HG02610 (cell line): ENCODE measurements at regions not wholly inside any gene's neighbourhood (a gene's known extent, or its start where the extent isn't known, plus 50 kb on each side); places are given as distances from the start of the nearest gene placed in this dataset.

Experiments
- ATAC-seq: cut with Tn5 transposase; IDR thresholded peaks from one replicate; pipeline ENCODE4 v1.9.1; 2021; ENCODE audit warnings: mild to moderate bottlenecking, moderate library complexity; ENCODE audit not compliant: unreplicated experiment

GRCh38 chr2:140064243-140064642, 1284.1 kb upstream of the NXPH2 start:
- ATAC-seq, result no peak

- no peak for ATAC-seq
These were observed 1283.2 kb upstream of the NXPH2 start for GRCh38 chr2:140063356-140063755.

- no peak for ATAC-seq
These were observed 1281.0 kb upstream of the NXPH2 start for GRCh38 chr2:140061240-140061639.

- ATAC-seq, result no peak
These were observed 1277.7 kb upstream of the NXPH2 start for GRCh38 chr2:140057928-140058327.

DNA sequence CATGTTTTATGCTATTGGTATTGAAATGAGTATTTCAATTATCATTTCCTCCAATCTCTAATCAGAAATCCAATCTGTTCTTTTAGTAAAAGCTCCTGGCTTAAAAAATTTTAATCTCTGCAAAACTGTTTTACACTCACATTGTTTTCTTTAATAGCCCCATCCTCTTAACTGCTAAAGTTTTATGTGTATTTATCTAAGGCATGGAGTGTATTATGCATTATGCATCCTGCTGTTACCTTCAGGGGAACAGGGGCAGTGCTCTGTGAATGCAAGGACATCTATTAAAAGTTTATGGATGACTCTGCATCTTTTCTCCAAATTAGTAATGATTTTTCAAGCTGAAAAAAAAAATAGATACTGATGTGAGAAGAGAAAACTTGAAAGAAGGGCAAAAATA, 1261.6 kb upstream of the NXPH2 start:
- no peak for ATAC-seq

DNA sequence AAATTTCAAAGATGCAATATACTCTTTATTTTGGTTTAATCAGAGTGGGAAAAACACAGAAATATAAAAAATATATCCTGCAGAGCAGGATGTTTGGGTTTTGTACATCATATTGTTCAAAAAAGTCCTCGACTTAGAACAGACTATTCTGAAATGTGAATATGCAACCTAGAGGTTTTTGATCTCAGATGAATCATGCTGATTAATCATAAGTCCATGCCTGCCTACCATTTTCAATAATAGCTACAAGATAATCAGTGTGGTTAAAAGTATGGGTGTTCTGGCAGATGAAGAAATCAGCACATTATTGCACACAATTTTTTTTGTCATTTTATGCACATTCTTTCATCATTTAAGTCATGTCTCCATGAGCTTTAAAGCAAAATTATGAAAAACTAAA, 1261.0 kb upstream of the NXPH2 start:
- ATAC-seq, result no peak

- no peak for ATAC-seq
These were observed 1253.4 kb upstream of the NXPH2 start for GRCh38 chr2:140033638-140034037.

GRCh38 chr2:140027966-140028365, 1247.8 kb upstream of the NXPH2 start:
- ATAC-seq, result no peak

DNA sequence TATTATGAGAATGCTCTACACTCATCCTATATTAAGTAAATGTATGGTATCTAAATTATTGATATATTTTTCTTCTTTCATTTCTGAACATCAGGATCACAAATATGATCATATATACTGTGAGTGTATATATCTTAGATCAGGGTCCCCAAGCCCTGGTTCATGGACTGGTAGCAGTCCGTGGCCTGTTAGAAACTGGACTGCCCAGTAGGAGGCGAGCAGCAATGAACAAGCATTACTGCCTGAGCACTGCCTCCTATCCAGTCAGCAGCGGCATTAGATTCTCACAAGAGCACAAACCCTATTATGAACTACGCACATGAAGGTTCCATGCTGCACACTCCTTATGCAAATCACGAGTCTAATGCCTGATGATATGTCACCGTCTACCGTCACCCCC, 1247.1 kb upstream of the NXPH2 start:
- no peak for ATAC-seq

GRCh38 chr2:140023291-140023690, 1243.1 kb upstream of the NXPH2 start:
- ATAC-seq, result no peak

DNA sequence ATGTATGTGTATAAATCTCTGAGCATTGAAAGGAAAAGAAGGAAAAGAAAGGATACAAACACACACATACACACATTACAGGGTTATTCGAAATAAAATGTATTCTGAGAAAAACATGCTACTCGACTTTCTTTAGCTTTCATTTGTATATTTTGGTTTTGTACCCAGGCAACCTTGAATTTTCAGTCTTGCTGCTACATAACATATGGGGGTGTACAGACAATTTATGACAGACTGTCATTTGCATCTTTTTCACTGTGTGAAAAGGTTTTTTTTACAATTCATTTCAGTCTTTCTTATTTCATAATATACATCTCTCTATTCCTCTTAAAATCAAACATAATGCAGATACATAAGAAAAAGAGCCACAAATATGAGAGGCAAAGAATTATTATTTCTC, 1238.4 kb upstream of the NXPH2 start:
- no peak for ATAC-seq

- no peak for ATAC-seq
These were observed 1234.0 kb upstream of the NXPH2 start for GRCh38 chr2:140014204-140014546.

GRCh38 chr2:140013545-140014203, 1233.5 kb upstream of the NXPH2 start:
- ATAC-seq, result no peak

- ATAC-seq, result no peak
These were observed 1231.1 kb upstream of the NXPH2 start for GRCh38 chr2:140011287-140011686.

- ATAC-seq, result no peak
These were observed 1221.9 kb upstream of the NXPH2 start for GRCh38 chr2:140002110-140002509.

DNA sequence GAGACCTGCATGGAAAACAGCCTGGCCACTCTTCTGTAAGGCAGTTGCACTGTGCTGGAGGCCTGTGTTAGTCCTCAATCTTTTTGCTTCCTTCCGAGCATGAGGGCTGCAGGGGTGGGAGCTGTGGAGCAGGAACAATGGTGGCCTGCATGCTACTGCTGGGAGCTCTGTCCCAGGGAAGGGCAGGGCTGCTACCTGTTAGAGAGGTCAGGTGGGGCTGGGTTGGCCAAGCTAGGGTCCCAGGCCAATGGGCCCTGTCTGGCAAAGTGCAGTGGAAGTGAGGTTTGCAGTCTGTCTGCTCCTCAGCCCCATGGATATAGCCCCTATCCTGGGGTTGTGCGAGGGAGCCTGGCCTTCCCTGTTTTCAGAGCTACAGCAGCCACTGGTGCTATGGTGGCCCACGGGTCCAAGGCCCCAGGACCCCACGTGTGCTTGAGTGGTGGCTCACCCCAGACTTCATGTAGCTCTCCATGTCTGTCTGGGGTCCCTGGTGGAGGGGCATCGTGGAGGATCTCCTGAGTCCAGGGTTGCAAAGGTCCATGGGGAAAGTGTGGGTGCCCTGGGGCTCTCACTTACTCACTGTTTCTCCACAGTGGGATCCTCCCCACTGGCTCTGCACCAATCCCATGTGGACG, 1212.6 kb upstream of the NXPH2 start:
- no peak for ATAC-seq

GRCh38 chr2:139992078-139992477, 1211.9 kb upstream of the NXPH2 start:
- no peak for ATAC-seq

- ATAC-seq, result no peak
These were observed 1210.6 kb upstream of the NXPH2 start for GRCh38 chr2:139990646-139991335.

DNA sequence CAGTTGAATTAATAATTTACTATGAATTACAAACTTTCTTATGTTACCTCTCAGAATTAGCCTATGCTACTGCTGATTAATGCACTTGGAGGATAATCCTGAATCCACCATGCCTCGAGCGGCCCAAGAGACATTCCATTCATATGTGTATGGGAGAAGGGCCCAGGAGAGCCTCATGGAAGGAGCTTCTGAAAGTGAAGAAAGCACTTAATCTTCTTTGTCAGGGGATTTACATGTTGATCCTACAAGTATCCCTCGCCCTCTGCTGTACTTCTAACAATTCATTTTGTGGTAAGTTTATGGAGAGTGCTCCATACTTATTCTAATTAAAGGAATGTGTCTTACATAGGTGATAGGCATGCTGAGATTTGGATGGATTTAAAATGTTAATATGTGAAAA, 1189.1 kb upstream of the NXPH2 start:
- no peak for ATAC-seq

- no peak for ATAC-seq
These were observed 1188.4 kb upstream of the NXPH2 start for GRCh38 chr2:139968588-139968987.

DNA sequence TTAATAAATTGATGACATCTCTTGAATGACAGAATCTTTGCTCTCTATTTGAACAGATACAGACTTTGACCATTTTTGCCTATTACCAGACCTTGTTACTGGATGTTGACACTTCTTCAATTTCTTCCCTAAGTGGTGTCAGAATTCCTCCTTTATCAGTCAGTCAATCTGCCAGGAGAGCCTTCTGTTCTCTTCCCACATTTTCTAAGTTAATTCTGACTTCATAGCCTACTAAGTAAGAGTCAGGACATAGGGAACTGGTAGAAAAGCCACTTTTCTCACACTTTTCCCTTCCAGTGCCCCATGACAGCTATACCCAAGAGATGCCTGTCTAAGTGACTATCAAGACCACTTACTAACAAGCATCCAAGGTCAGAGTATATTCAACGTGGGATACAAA, 1187.5 kb upstream of the NXPH2 start:
- ATAC-seq, result no peak

DNA sequence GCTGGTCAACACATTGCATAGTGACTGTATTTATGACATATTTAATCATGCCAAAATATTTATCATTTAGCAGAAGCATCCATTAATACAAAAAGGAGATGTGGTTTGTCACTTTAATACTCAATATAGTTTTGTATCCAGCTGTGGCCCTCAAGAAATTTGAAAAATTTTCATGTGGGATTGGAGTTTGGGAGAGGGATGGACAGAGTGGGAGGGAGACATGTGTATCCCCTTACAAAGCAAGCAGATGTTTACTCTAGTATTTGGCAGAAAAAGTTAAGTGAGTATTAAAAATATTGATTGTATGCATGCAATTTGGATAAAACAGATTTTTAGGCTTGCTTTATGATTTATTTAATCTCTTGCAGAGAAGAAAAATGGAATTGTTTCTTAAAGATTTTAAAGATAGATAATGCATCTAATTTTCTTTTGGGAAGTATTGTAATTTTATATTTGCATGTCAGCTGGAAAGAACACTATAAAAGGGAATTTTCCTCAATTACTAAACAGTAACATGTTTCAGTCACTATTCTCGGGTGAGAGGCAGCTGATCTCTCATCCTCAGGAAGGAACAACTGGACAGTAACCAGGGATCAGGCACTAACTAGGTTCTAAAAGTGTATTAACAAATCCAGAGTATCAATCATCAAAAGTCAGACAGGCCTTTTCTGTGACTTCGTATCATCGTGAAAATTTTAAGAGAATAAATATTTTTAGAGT, 1184.7 kb upstream of the NXPH2 start:
- no peak for ATAC-seq
